ENCODE measurements at regions not wholly inside any gene's neighbourhood (a gene's known extent, or its start where the extent isn't known, plus 50 kb on each side); places are given as distances from the start of the nearest gene placed in this dataset.

- no peak for ATAC-seq
- BruUV-seq (replicated peaks), result no TSS peak
These were observed 922.1 kb upstream of the SLIT2 start for GRCh38 chr4:19329631-19330030.

GRCh38 chr4:19329077-19329476 is 922.6 kb upstream of the SLIT2 start:
- Histone ChIP-seq H3K36me3 (ENCODE audit: control insufficient read depth, insufficient read depth, low read length) (no peaks in the 10 kb centered on the region), H3K27me3 (ENCODE audit: control insufficient read depth, insufficient read depth, low read length) (no peaks in the 10 kb centered on the region), H3K9me3 (ENCODE audit: control insufficient read depth, insufficient read depth, low read depth, low read length) (no peaks in the 10 kb centered on the region), H3K27ac (ENCODE audit: low read length) (no peak overlapping the region), H3K4me3 (ENCODE audit: low read depth in 2 of 2, low read length in 2 of 2) (no peak overlapping the region), H3K4me1 (ENCODE audit: control insufficient read depth, insufficient read depth, low read length) (no peaks in the 10 kb centered on the region)
- TF ChIP-seq TCF7L2 (IDR thresholded peaks at IDR 0.05; ENCODE audit: low read depth, low read length) (no peak), POLR2AphosphoS5 (IDR thresholded peaks at IDR 0.05; ENCODE audit: low read depth, low read length) (no peak), REST (IDR thresholded peaks at IDR 0.05; ENCODE audit: insufficient read depth in 1 of 2, low read depth in 2 of 2, low read length in 1 of 2) (no peak), SIN3A (IDR thresholded peaks at IDR 0.05; ENCODE audit: borderline replicate concordance, insufficient read depth, low read depth, low read length) (no peak)
- TF ChIP-seq, protein P1, sequence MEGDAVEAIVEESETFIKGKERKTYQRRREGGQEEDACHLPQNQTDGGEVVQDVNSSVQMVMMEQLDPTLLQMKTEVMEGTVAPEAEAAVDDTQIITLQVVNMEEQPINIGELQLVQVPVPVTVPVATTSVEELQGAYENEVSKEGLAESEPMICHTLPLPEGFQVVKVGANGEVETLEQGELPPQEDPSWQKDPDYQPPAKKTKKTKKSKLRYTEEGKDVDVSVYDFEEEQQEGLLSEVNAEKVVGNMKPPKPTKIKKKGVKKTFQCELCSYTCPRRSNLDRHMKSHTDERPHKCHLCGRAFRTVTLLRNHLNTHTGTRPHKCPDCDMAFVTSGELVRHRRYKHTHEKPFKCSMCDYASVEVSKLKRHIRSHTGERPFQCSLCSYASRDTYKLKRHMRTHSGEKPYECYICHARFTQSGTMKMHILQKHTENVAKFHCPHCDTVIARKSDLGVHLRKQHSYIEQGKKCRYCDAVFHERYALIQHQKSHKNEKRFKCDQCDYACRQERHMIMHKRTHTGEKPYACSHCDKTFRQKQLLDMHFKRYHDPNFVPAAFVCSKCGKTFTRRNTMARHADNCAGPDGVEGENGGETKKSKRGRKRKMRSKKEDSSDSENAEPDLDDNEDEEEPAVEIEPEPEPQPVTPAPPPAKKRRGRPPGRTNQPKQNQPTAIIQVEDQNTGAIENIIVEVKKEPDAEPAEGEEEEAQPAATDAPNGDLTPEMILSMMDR (IDR thresholded peaks at IDR 0.05), result no peak
- ATAC-seq, result no peak
- ChIA-PET POLR2A (no interaction called here), CTCF (no interaction called here)
- in situ Hi-C loops (cut with HindIII; ENCODE audit: low pct_unique_long_range_greater_than_20kb, low sequenced_read_pairs) (no loop called here), intact Hi-C loops (cut with micrococcal nuclease; ENCODE audit: unreplicated experiment) (no loop called here)
- DNase-seq (ENCODE audit: low read depth, low spot score), result no peak
- BruUV-seq (replicated peaks), result no TSS peak

More at GRCh38 chr4:19329631-19330030, 922.1 kb upstream of the SLIT2 start:
- Histone ChIP-seq H3K36me3 (ENCODE audit: control insufficient read depth, insufficient read depth, low read length) (no peaks in the 10 kb centered on the region), H3K9me3 (ENCODE audit: control insufficient read depth, insufficient read depth, low read depth, low read length) (no peaks in the 10 kb centered on the region), H3K27me3 (ENCODE audit: control insufficient read depth, insufficient read depth, low read length) (no peaks in the 10 kb centered on the region), H3K27ac (ENCODE audit: low read length) (no peak overlapping the region), H3K4me3 (ENCODE audit: low read depth in 2 of 2, low read length in 2 of 2) (no peak overlapping the region), H3K4me1 (ENCODE audit: control insufficient read depth, insufficient read depth, low read length) (no peaks in the 10 kb centered on the region)
- in situ Hi-C loops (cut with HindIII; ENCODE audit: low pct_unique_long_range_greater_than_20kb, low sequenced_read_pairs) (no loop called here), intact Hi-C loops (cut with micrococcal nuclease; ENCODE audit: unreplicated experiment) (no loop called here)
- TF ChIP-seq, protein P1 (IDR thresholded peaks at IDR 0.05), result no peak
- no peak for TF ChIP-seq TCF7L2 (IDR thresholded peaks at IDR 0.05; ENCODE audit: low read depth, low read length)
- TF ChIP-seq REST (IDR thresholded peaks at IDR 0.05; ENCODE audit: insufficient read depth in 1 of 2, low read depth in 2 of 2, low read length in 1 of 2), result no peak
- DNase-seq (ENCODE audit: low read depth, low spot score), result no peak
- ChIA-PET CTCF (no interaction called here), POLR2A (no interaction called here)

Measured in Panc1 (cell line).